NCI-H2227 (cell line): ENCODE measurements at regions not wholly inside any gene's neighbourhood (a gene's known extent, or its start where the extent isn't known, plus 50 kb on each side); places are given as distances from the start of the nearest gene placed in this dataset.

Experiments
- DNase-seq: peaks from one replicate; lab custom pipeline; 2025; ENCODE audit not compliant: unreplicated experiment; lab: John Stamatoyannopoulos, UW

GRCh38 chr5:68447136-68447929, 231.8 kb downstream of the PIK3R1 start:
- DNase-seq = no peak

GRCh38 chr5:68449380-68449779, 233.8 kb downstream of the PIK3R1 start:
- no peak for DNase-seq

GRCh38 chr5:68450245-68450852, 234.8 kb downstream of the PIK3R1 start:
- DNase-seq = no peak

GRCh38 chr5:68452286-68452685, 236.7 kb downstream of the PIK3R1 start:
- no peak for DNase-seq

- no peak for DNase-seq
Observed at GRCh38 chr5:68454172-68454571, 238.6 kb downstream of the PIK3R1 start.

GRCh38 chr5:68454766-68455165, 239.2 kb downstream of the PIK3R1 start:
- no peak for DNase-seq

GRCh38 chr5:68455216-68455615, 239.7 kb downstream of the PIK3R1 start:
- DNase-seq = no peak

GRCh38 chr5:68456756-68457217, 241.2 kb downstream of the PIK3R1 start:
- DNase-seq = no peak

- no peak for DNase-seq
Observed at GRCh38 chr5:68457285-68457684, 241.7 kb downstream of the PIK3R1 start.

GRCh38 chr5:68458416-68459021, 243.0 kb downstream of the PIK3R1 start:
- no peak for DNase-seq

GRCh38 chr5:68459093-68459809, 243.7 kb downstream of the PIK3R1 start:
- no peak for DNase-seq

GRCh38 chr5:68459810-68460139, 244.2 kb downstream of the PIK3R1 start:
- no peak for DNase-seq

GRCh38 chr5:68460147-68460798, 244.7 kb downstream of the PIK3R1 start:
- peak; percentile 0 for DNase-seq

GRCh38 chr5:68463606-68464005, 248.1 kb downstream of the PIK3R1 start:
- no peak for DNase-seq

GRCh38 chr5:68464424-68464823, 248.9 kb downstream of the PIK3R1 start:
- DNase-seq = no peak

GRCh38 chr5:68465133-68465532, 249.6 kb downstream of the PIK3R1 start:
- DNase-seq = no peak

GRCh38 chr5:68465934-68466551, 250.5 kb downstream of the PIK3R1 start:
- DNase-seq = no peak

- DNase-seq = no peak
Observed at GRCh38 chr5:68467208-68467607, 251.7 kb downstream of the PIK3R1 start.

- DNase-seq = no peak
Observed at GRCh38 chr5:68467794-68468193, 252.2 kb downstream of the PIK3R1 start.

- no peak for DNase-seq
Observed at GRCh38 chr5:68468322-68468721, 252.8 kb downstream of the PIK3R1 start.
